ENCODE measurements at regions not wholly inside any gene's neighbourhood (a gene's known extent, or its start where the extent isn't known, plus 50 kb on each side); places are given as distances from the start of the nearest gene placed in this dataset.

DNA sequence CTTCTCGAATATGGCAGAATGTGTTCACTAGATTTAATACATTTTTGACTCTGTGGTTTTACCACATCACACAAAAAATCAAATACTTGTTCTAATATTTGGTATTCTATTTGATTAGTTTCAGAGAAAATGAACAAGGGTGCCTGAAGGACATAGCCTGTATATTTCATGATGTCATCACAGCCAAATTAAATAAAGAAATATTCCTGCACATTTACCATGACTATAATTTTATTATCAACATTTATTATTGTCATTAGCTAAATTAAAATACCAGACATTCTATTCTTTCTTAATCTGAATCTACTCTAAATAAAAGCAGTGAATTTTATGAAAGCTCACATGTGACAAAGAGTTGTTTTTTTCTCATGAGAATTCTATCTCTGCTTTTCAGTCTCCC, 980.5 kb downstream of the PCDH18 start:
- Mint-ChIP-seq H3K27ac (no peak overlapping the region), H3K4me3 (no peak overlapping the region)
- WGBS (ENCODE audit: insufficient coverage) = no CpG with 5 or more reads among the region's 1 CpG

DNA sequence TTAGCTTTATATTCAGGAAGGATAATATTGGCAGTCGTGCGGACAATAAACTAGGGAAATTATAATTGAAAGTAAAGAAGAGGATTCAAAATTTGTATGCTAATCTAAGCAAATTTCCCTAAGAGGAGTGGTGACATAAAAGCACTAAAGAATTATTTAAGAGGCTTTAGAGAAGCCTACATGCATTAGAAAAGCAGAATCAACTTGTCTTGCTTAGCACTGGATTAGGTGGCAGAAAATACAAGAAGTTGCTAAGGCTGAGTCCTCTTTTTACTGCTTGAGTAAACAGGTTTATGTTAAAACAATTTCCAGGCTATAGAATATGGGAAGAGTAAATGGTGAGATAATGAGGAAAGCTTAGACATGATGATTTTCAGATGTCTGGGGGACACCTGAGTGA, 991.5 kb downstream of the PCDH18 start:
- peaks cover 0 to 2% (median 0%) of the 10 kb centered on the region in 7 donors for H3K9me3 Mint-ChIP-seq
- Histone ChIP-seq H3K79me2 (ENCODE audit: insufficient read depth, low read length) (no peaks in the 10 kb centered on the region), H4K20me1 (ENCODE audit: insufficient read depth, low read length) (no peaks in the 10 kb centered on the region), H3K9me3 (replicated peaks in 1 of 2; ENCODE audit: control insufficient read depth in 1 of 2, insufficient read depth in 1 of 2, low read length in 2 of 2) (no peaks in the 10 kb centered on the region), H3K27me3 (ENCODE audit: control insufficient read depth in 2 of 2, insufficient read depth in 2 of 2, low read length in 2 of 2) (no peaks in the 10 kb centered on the region), H3K4me3 (replicated peaks in 1 of 3; ENCODE audit: low read depth in 2 of 3, low read length in 3 of 3) (no peak overlapping the region), H3K27ac (ENCODE audit: low read depth in 1 of 2, low read length in 2 of 2) (no peak overlapping the region), H3K36me3 (replicated peaks in 1 of 2; ENCODE audit: control insufficient read depth in 1 of 2, insufficient read depth in 2 of 2, low read length in 2 of 2) (no peaks in the 10 kb centered on the region), H3K4me2 (replicated peaks; ENCODE audit: extremely low read depth, low read length, poor library complexity, severe bottlenecking) (no peak overlapping the region), H3K4me1 (ENCODE audit: control insufficient read depth in 1 of 2, insufficient read depth in 2 of 2, low read length in 2 of 2) (no peaks in the 10 kb centered on the region), H3K9ac (ENCODE audit: insufficient read depth, low read length, poor library complexity, severe bottlenecking) (no peak overlapping the region), H2AFZ (ENCODE audit: insufficient read depth, low read depth, low read length, poor library complexity, severe bottlenecking) (no peak overlapping the region)
- TF ChIP-seq, protein P1, sequence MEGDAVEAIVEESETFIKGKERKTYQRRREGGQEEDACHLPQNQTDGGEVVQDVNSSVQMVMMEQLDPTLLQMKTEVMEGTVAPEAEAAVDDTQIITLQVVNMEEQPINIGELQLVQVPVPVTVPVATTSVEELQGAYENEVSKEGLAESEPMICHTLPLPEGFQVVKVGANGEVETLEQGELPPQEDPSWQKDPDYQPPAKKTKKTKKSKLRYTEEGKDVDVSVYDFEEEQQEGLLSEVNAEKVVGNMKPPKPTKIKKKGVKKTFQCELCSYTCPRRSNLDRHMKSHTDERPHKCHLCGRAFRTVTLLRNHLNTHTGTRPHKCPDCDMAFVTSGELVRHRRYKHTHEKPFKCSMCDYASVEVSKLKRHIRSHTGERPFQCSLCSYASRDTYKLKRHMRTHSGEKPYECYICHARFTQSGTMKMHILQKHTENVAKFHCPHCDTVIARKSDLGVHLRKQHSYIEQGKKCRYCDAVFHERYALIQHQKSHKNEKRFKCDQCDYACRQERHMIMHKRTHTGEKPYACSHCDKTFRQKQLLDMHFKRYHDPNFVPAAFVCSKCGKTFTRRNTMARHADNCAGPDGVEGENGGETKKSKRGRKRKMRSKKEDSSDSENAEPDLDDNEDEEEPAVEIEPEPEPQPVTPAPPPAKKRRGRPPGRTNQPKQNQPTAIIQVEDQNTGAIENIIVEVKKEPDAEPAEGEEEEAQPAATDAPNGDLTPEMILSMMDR (IDR thresholded peaks at IDR 0.05) = no peak
- WGBS (ENCODE audit: insufficient coverage) = no CpG with 5 or more reads among the region's 2 CpGs
- intact Hi-C loops (cut with micrococcal nuclease) = no loop called here
- no peak overlapping the region for H3K4me3 Mint-ChIP-seq
- peaks cover 0 to 6% (median 2%) of the 10 kb centered on the region in 3 donors for H3K27me3 Mint-ChIP-seq (ENCODE audit: low read depth in 3 of 3)
- no peaks in the 10 kb centered on the region for H3K4me1 Mint-ChIP-seq
- H3K27ac Mint-ChIP-seq = no peak overlapping the region
- no peaks in the 10 kb centered on the region for H3K36me3 Mint-ChIP-seq
- no peak for DNase-seq

More for the DNA sequence above, 980.5 kb downstream of the PCDH18 start:
- no peak for DNase-seq
- H2AFZ ChIP-seq (ENCODE audit: insufficient read depth, low read depth, low read length, poor library complexity, severe bottlenecking) = no peak overlapping the region
- no peaks in the 10 kb centered on the region for H3K4me1 ChIP-seq (ENCODE audit: control insufficient read depth in 1 of 2, insufficient read depth in 2 of 2, low read length in 2 of 2)
- TF ChIP-seq, protein P1 (IDR thresholded peaks at IDR 0.05) = no peak
- peaks cover 0 to 3% (median 0%) of the 10 kb centered on the region in 7 donors for H3K9me3 Mint-ChIP-seq
- no peak overlapping the region for H3K27ac ChIP-seq (ENCODE audit: low read depth in 1 of 2, low read length in 2 of 2)
- H3K27me3 ChIP-seq (ENCODE audit: control insufficient read depth in 2 of 2, insufficient read depth in 2 of 2, low read length in 2 of 2) = no peaks in the 10 kb centered on the region
- no peak overlapping the region for H3K4me2 ChIP-seq (replicated peaks; ENCODE audit: extremely low read depth, low read length, poor library complexity, severe bottlenecking)
- no peaks in the 10 kb centered on the region for H3K36me3 Mint-ChIP-seq
- intact Hi-C loops (cut with micrococcal nuclease) = no loop called here
- no peak overlapping the region for H3K9ac ChIP-seq (ENCODE audit: insufficient read depth, low read length, poor library complexity, severe bottlenecking)
- no peaks in the 10 kb centered on the region for H3K36me3 ChIP-seq (replicated peaks in 1 of 2; ENCODE audit: control insufficient read depth in 1 of 2, insufficient read depth in 2 of 2, low read length in 2 of 2)
- no peaks in the 10 kb centered on the region for H3K9me3 ChIP-seq (replicated peaks in 1 of 2; ENCODE audit: control insufficient read depth in 1 of 2, insufficient read depth in 1 of 2, low read length in 2 of 2)
- no peaks in the 10 kb centered on the region for H3K4me1 Mint-ChIP-seq
- H4K20me1 ChIP-seq (ENCODE audit: insufficient read depth, low read length) = no peaks in the 10 kb centered on the region
- H3K4me3 ChIP-seq (replicated peaks in 1 of 3; ENCODE audit: low read depth in 2 of 3, low read length in 3 of 3) = no peak overlapping the region
- H3K79me2 ChIP-seq (ENCODE audit: insufficient read depth, low read length) = no peaks in the 10 kb centered on the region
- no peaks in the 10 kb centered on the region for H3K27me3 Mint-ChIP-seq (ENCODE audit: low read depth in 3 of 3)
